ENCODE measurements at regions not wholly inside any gene's neighbourhood (a gene's known extent, or its start where the extent isn't known, plus 50 kb on each side); places are given as distances from the start of the nearest gene placed in this dataset.
A peak's percentile ranks its signal among the peaks of the same experiment; 100 is the strongest.

- Histone ChIP-seq H2AFZ (ENCODE audit: insufficient read depth, low read depth, low read length, poor library complexity, severe bottlenecking) (no peak overlapping the region), H3K79me2 (ENCODE audit: insufficient read depth, low read length) (no peaks in the 10 kb centered on the region), H3K4me2 (replicated peaks; ENCODE audit: extremely low read depth, low read length, poor library complexity, severe bottlenecking) (peak overlapping the region; percentile 14), H3K9ac (ENCODE audit: insufficient read depth, low read length, poor library complexity, severe bottlenecking) (no peak overlapping the region), H4K20me1 (ENCODE audit: insufficient read depth, low read length) (no peaks in the 10 kb centered on the region), H3K36me3 (replicated peaks in 1 of 2; ENCODE audit: control insufficient read depth in 1 of 2, insufficient read depth in 2 of 2, low read length in 2 of 2) (no peaks in the 10 kb centered on the region), H3K9me3 (replicated peaks in 1 of 2; ENCODE audit: control insufficient read depth in 1 of 2, insufficient read depth in 1 of 2, low read length in 2 of 2) (peaks cover 2 to 13% of the 10 kb centered on the region in 2 donors), H3K4me3 (replicated peaks in 1 of 3; ENCODE audit: low read depth in 2 of 3, low read length in 3 of 3) (peak overlapping the region in 1 of 3 experiments; percentile 2), H3K27ac (ENCODE audit: low read depth in 1 of 2, low read length in 2 of 2) (no peak overlapping the region), H3K4me1 (ENCODE audit: control insufficient read depth in 1 of 2, insufficient read depth in 2 of 2, low read length in 2 of 2) (peaks cover 5 to 13% of the 10 kb centered on the region in 2 donors), H3K27me3 (ENCODE audit: control insufficient read depth in 2 of 2, insufficient read depth in 2 of 2, low read length in 2 of 2) (no peaks in the 10 kb centered on the region)
- Mint-ChIP-seq H3K27me3 (ENCODE audit: low read depth in 3 of 3) (peaks cover 4 to 6% (median 5%) of the 10 kb centered on the region in 3 donors), H3K4me1 (peaks cover 15% of the 10 kb centered on the region), H3K4me3 (peak overlapping the region; percentile 43 to 73), H3K36me3 (no peaks in the 10 kb centered on the region), H3K27ac (peak overlapping the region in 2 of 7 donors; percentile 56 to 65), H3K9me3 (peaks cover 0 to 39% (median 9%) of the 10 kb centered on the region in 7 donors)
- no peak for TF ChIP-seq CTCF (IDR thresholded peaks at IDR 0.05)
- WGBS (ENCODE audit: insufficient coverage), result 91% methylated on average over 24 of the region's 27 CpGs
- intact Hi-C loops (cut with micrococcal nuclease), result no loop called here
- DNase-seq, result no peak
These were observed 128.7 kb downstream of the DLL1 start for GRCh38 chr6:170162011-170162774.

- Histone ChIP-seq H3K4me1 (ENCODE audit: control insufficient read depth in 1 of 2, insufficient read depth in 2 of 2, low read length in 2 of 2) (peaks cover 5 to 13% of the 10 kb centered on the region in 2 donors), H3K27ac (ENCODE audit: low read depth in 1 of 2, low read length in 2 of 2) (no peak overlapping the region), H2AFZ (ENCODE audit: insufficient read depth, low read depth, low read length, poor library complexity, severe bottlenecking) (no peak overlapping the region), H3K4me2 (replicated peaks; ENCODE audit: extremely low read depth, low read length, poor library complexity, severe bottlenecking) (no peak overlapping the region), H3K9ac (ENCODE audit: insufficient read depth, low read length, poor library complexity, severe bottlenecking) (no peak overlapping the region), H4K20me1 (ENCODE audit: insufficient read depth, low read length) (no peaks in the 10 kb centered on the region), H3K9me3 (replicated peaks in 1 of 2; ENCODE audit: control insufficient read depth in 1 of 2, insufficient read depth in 1 of 2, low read length in 2 of 2) (peaks cover 0 to 7% of the 10 kb centered on the region in 2 donors), H3K4me3 (replicated peaks in 1 of 3; ENCODE audit: low read depth in 2 of 3, low read length in 3 of 3) (no peak overlapping the region), H3K27me3 (ENCODE audit: control insufficient read depth in 2 of 2, insufficient read depth in 2 of 2, low read length in 2 of 2) (no peaks in the 10 kb centered on the region), H3K36me3 (replicated peaks in 1 of 2; ENCODE audit: control insufficient read depth in 1 of 2, insufficient read depth in 2 of 2, low read length in 2 of 2) (no peaks in the 10 kb centered on the region), H3K79me2 (ENCODE audit: insufficient read depth, low read length) (no peaks in the 10 kb centered on the region)
- H3K36me3 Mint-ChIP-seq, result no peaks in the 10 kb centered on the region
- H3K9me3 Mint-ChIP-seq, result peaks cover 0 to 30% (median 7%) of the 10 kb centered on the region in 7 donors
- H3K4me1 Mint-ChIP-seq, result peaks cover 15% of the 10 kb centered on the region
- DNase-seq, result no peak
- 94% methylated on average over 23 of the region's 27 CpGs for WGBS (ENCODE audit: insufficient coverage)
- intact Hi-C loops (cut with micrococcal nuclease), result no loop called here
- H3K27me3 Mint-ChIP-seq (ENCODE audit: low read depth in 3 of 3), result peaks cover 4 to 6% (median 5%) of the 10 kb centered on the region in 3 donors
- TF ChIP-seq CTCF (IDR thresholded peaks at IDR 0.05), result no peak
- no peak overlapping the region for H3K4me3 Mint-ChIP-seq
- H3K27ac Mint-ChIP-seq, result no peak overlapping the region
These were observed 130.0 kb downstream of the DLL1 start for GRCh38 chr6:170160628-170161611.

All from CD14-positive monocyte (primary cell).